ENCODE measurements at regions not wholly inside any gene's neighbourhood (a gene's known extent, or its start where the extent isn't known, plus 50 kb on each side); places are given as distances from the start of the nearest gene placed in this dataset.

DNA sequence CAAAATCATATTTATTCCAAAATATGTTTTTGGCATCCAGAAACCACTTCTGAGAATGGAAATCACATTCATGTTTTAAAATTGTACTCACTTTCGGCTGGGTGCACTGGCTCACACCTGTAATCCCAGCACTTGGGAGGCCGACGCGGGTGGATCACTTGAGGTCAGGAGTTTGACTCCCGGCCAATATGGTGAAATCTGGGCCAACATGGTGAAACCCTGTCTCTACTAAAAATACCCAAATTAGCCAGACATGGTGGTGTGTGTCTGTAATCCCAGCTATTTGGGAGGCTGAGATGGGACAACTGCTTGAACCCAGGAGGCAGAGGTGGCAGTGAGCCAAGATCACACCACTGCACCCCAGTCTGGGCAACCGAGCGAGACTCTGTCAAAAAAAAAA, 580.7 kb downstream of the MAFB start:
- in situ Hi-C loops (cut with MboI; ENCODE audit: low sequenced_read_pairs), result no loop called here

DNA sequence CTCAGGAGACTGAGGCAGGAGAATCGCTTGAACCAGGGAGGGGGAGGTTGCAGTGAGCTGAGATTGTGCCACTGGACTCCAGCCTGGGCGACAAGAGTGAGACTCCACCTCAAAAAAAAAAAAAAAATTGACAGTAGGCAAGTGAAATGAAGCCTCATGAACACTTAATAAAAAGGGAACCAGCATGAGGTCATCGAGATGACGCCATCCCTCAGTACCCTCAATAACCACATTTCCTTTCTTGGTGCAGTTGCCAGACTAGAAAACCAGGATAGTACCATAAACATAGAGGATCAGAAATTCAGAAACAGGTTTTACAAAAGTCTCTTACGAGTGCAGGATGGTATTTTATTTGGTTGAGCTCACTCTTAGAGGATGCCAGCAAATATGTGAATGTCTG, 584.1 kb downstream of the MAFB start:
- in situ Hi-C loops (cut with MboI; ENCODE audit: low sequenced_read_pairs), result no loop called here

DNA sequence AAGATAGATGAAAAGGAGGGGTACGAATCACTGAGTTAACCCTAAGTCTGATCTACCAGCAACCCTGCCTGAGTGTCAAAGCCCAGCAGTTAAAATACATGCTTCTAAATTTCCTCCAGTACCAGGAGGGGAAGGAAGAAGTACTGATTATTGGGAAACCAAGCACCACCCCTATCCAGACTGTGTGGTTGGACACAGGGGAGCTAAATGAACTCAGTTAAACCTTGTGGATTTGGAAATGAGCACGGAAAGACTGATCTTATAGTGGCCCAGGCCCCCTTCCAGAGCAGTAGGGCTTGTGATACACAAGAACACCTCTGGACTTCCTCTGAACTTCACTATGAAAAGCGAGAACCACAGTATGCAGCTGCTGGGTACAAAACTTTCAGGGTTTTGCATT, 585.6 kb downstream of the MAFB start:
- in situ Hi-C loops (cut with MboI; ENCODE audit: low sequenced_read_pairs), result no loop called here

DNA sequence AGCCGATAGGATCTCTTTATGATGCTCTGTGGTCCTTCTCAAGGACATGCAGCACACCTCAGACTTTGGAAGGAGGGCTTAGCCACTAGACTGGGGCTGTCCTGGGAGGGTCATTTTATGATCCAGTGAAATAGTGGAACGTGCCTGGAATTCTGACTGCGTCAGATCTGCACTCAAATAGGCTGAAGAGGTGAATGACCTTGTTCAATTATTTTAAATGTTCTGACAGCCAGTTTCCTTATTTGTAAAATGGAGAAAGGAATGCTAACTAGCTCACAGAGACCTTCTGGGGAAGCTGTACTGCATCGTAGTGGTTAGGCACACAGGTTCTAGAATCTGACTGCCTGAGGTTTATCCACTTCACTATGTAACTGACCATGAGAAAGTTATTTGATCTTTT, 587.5 kb downstream of the MAFB start:
- in situ Hi-C loops (cut with MboI; ENCODE audit: low sequenced_read_pairs), result no loop called here

DNA sequence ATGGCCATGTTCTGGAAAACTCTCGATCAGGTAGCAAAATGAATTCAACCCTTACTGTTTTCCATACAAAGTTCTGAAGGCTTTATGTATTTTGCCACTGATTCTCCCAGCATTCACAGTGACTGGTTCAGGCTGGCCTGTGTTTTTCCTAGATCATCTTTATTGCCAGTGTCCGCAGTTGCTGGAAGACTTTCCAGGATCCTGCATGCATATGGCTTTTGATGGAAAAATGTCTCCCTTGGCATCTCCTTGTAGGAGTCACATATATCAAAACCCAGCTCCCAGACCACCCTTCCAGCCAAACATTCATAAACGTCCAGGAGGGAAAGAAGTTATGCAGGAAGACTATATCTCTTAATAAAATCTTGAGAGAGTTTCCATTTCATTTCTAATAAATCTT, 588.8 kb downstream of the MAFB start:
- in situ Hi-C loops (cut with MboI; ENCODE audit: low sequenced_read_pairs), result no loop called here

DNA sequence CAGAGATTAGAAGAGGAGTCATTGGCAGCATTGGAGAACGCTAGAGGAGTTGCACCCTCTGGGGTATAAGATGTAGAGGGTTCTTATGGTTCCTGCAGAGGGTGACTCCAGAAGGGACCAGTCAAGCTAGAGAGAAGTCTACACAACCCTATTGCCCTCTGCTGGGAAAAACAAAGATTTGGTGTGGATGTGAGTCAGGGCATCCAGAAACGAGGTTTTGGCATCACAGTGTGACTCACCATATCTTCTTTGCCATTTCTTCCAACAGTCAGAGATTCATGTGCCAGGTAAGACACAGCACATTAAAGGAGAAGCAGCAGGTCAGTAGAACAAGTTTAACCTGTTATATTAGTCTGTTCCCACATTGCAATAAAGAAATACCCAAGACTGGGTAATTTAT, 598.8 kb downstream of the MAFB start:
- in situ Hi-C loops (cut with MboI; ENCODE audit: low sequenced_read_pairs), result no loop called here

DNA sequence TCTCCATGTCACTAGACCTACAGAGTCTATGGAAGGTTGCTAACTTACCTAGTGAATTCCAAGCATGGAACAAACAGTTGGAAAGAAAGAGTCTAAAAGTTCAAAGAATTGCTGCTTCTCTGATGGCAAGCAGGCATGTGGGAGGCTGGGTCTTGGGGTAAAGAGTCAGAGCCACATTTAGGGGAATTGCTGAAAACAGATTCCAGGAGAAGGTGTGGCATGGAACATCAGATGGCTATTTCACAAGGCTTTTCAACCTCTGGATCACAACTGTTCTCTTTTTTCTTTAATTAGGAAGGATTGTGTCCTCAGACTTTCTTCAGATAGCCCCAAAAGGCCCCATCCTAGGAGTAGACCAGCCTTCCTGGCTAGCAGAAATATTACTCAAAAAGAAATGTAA, 601.5 kb downstream of the MAFB start:
- in situ Hi-C loops (cut with MboI; ENCODE audit: low sequenced_read_pairs), result no loop called here

DNA sequence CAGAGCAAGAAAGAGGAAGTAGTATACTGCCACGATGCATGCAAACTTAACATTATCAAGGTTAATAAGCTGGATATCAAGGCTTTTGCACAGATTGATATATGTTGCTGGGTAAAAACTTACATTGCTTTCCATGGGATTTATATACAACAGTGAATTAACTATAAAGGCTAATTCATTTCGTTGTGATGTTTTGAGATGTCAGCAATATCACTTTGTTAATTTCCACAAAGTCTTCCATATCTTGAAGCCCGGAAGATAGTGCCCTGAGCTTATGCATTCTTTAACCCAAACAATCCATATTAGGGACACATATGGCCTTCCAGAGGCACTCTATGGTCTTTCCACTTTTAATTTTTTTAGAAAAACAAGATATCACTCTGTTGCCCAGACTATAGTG, 603.5 kb downstream of the MAFB start:
- in situ Hi-C loops (cut with MboI; ENCODE audit: low sequenced_read_pairs), result no loop called here

DNA sequence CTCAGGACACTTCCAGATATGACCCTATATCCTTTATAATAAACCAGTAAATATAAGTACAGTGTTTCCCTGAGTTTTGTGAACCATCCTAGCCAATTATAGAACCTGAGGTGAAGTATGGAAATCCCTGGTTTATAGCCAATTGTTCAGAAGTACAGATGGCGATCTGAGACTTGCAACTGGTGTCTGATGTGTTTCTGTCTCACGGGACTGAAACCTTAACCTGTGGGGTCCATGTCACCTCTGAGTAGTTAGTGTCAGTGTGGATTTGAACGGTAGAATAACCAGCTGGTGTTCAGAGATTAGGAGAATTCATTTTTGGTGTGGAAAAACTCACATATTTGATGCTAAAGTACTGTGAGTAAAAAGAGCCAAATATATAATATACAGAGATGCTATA, 606.6 kb downstream of the MAFB start:
- in situ Hi-C loops (cut with MboI; ENCODE audit: low sequenced_read_pairs), result no loop called here

DNA sequence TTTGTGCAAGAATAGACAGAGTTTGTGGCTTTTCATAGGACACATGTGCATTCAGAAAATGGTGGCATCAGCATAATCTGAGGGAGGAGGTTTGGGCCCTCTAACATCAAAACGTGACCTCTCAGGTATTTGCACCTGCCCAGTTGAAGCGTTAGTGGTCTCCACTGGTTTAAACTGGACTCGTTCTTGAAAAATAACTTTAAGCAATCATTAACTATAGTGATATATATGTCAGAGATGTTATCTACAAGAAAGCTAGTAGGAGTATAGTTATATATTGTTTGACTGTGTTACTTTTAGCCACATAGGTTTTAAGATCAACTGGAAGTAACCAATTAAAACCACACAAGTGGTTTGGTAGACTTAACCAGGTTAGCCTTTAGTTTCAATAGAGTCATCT, 607.4 kb downstream of the MAFB start:
- in situ Hi-C loops (cut with MboI; ENCODE audit: low sequenced_read_pairs), result no loop called here

DNA sequence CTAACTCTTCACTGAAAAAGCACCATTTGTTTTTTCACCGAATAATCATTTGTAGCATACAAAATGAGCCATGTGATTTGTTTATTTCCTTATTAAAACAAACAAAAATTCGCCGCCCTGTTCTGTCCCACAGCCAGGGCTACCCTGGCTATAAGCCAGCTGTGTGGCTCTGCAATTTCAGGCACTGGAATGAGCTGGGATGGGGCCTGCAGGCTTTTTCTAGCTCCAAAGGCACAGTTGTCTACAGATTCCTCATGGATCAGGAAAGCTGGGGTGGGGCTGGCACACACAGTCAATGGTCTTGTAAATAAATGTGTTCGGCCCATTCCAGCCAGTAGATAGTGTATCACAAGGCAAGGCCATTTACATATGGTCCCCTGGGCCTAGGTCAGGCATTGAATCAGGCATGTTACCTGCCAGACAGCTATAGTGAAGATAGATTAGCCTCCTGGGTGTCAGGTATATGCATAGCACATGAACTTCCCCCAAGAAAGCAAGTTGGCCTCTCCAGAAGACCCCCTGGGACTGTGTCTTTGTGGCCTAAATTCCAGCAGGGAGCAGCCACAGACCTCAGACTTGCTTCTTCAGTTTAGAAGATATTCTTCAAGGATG, 608.9 kb downstream of the MAFB start:
- in situ Hi-C loops (cut with MboI; ENCODE audit: low sequenced_read_pairs), result no loop called here

DNA sequence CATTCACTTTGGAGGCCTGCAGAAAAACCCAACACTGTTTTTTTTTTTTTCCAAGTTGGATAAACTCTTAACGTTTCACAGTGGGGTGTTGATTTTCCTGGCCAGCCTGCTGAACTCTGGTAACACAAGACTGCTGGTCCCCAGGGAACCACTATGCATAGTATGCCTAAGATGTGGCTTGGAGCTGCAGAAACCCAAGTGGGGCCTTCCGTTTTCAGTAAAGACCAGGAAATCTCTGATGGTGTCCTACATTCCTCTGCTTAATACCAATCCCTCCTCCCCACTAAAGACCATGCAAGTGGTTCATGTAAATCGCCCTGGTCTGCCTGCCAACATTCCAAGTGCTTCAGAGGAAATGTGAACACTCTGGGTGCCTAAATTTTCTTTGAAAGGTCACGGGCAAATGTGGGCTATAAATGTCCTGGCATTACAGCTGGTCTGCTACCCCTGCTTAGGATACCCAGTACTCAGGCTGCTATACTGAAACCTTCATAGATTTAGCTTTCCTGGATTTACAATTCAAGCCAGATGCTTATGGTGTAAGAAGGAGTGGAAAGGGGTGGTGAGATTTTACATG, 615.4 kb downstream of the MAFB start:
- in situ Hi-C loops (cut with MboI; ENCODE audit: low sequenced_read_pairs), result no loop called here

DNA sequence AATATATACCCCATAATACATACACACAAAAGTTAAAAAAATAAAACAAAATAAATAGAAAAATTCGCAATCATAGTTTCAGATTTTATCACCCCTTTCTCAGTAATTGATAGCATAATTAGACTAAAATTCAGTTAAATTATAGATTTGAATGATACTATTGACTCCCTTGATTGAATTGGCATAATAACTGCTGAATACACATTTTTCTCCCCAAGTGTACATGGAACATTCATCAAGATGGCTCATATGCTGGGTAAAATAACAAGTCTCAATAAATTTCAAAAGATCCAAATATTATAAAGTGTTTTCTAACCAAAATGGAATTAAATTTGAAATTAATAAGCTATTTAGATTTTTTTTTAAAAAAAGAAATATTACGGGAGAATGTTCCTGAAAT, 616.1 kb downstream of the MAFB start:
- in situ Hi-C loops (cut with MboI; ENCODE audit: low sequenced_read_pairs), result no loop called here

DNA sequence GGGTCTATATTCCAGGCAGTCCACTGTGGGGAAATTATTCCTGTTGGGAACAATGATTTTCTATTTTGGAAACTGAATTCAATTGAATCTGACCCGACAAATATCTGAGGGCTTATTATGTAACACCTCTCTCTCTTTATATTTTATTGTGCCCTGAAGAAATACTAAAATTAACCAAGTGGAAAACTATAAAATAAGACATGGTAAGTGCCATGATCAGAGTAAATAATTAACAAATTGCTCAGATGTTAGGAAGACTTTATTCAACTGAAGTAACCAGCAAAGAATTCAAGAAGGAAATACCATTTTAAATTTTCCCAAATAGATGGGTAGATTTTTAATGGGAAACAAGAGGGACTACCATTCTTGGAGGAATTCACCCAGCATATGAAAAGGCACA, 632.9 kb downstream of the MAFB start:
- in situ Hi-C loops (cut with MboI; ENCODE audit: low sequenced_read_pairs), result no loop called here

DNA sequence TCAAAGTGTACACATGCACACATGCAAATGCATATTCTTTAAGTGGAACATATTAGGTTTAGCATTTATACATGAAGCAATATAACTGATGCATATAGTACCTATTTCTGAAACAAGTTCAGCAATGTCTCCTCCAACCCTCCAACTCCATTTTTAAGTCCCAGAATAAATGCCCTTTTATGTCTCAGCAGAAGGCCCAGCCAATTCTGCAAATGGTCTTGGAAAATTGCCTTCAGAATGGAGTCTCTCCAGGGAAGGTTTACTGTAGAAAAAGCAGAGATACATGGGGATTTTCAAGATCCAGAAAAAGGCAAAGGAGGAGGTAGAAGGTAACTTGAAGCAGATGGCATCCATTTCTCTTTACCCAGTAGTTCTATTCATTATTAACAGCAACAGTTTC, 633.3 kb downstream of the MAFB start:
- in situ Hi-C loops (cut with MboI; ENCODE audit: low sequenced_read_pairs), result no loop called here

DNA sequence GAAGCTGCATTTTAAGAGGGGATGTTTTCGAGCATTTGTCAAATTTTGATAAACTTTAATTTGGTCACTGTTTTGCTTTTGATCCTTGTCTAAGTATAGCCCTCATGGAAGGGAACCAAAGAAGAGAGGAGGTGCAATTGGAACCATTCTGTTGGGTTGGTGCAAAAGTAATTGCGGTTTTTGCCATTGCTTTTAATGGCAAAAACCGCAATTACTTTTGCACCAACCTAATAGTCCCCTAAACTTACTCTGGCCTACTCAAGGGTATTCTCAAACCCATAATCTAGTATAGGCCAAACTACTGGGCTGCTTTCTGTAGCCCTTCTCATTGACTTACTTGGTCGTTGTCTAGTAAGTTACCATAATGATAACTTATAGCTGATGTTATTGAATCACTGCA, 634.7 kb downstream of the MAFB start:
- in situ Hi-C loops (cut with MboI; ENCODE audit: low sequenced_read_pairs), result no loop called here

DNA sequence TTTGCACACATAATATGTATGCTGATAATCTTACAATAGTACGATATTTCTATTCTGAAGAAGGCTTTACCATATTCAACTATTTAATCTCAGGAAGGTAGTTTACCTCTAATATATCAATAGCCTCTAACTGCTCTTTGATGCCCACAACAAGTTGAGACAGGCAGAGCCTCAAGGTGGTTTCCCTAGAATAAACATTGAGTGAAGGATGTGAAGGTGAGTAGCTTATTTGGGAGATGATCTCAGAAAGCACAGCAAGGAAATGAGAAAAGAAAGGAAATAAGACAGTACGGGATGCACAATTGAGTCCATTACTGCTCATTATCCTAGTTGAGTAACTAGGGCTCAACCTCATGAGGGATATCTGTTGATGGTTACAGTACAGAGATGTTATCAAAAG, 638.4 kb downstream of the MAFB start:
- in situ Hi-C loops (cut with MboI; ENCODE audit: low sequenced_read_pairs), result no loop called here

DNA sequence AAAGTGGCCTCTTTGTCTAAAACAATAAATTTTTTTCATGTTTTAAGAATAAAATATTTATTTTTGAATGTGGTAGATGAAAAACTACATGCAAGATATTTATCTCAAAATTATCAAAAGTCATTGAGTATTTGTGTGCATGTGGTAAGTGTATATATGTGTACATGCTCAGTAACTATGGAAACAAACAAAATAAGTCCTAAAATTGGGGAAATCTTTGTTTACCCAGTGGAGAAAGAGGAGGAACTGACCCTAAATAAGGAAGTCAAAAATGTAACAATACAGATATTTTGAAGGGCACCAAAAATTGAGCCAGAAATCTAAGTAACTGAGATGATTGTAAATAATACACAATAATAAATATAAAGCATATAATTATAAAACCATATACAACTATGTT, 639.2 kb downstream of the MAFB start:
- in situ Hi-C loops (cut with MboI; ENCODE audit: low sequenced_read_pairs), result no loop called here

DNA sequence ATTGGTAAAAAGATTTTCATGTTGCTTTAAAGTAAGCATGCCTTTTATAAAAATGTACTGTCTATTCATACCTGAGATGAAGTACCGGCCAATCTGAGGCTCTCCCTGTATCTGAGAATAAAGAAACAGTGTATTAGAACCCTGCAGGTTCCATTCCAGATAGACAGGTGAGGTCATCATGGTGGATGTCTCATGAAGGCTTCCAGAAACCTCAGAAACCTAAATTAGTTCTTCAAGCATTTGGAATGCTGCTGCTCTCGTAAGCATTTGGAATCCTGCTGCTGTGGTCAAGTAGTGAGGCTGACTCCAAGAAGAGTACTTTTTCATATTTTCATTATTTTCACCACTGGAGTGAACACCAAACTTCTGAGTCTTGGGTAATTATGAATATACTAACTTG, 642.3 kb downstream of the MAFB start:
- in situ Hi-C loops (cut with MboI; ENCODE audit: low sequenced_read_pairs), result no loop called here

DNA sequence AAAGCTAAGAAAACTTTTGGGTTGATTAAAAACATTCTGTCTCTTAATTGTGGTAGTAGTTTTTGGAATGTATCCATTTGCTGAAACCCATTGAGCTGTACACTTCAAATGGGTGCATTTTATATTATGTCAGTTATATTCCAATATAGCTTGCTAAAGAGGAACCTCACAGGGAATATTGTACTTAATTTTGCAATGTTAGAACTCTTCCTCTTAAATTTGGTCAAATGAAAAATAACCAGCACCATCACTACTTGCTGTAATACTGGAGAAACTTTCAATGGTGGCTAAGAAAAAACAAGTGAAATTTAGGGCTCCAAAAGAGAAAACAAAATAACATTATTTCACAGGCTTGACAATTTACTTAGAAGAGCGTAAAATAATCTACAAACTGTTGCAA, 651.5 kb downstream of the MAFB start:
- in situ Hi-C loops (cut with MboI; ENCODE audit: low sequenced_read_pairs), result no loop called here

DNA sequence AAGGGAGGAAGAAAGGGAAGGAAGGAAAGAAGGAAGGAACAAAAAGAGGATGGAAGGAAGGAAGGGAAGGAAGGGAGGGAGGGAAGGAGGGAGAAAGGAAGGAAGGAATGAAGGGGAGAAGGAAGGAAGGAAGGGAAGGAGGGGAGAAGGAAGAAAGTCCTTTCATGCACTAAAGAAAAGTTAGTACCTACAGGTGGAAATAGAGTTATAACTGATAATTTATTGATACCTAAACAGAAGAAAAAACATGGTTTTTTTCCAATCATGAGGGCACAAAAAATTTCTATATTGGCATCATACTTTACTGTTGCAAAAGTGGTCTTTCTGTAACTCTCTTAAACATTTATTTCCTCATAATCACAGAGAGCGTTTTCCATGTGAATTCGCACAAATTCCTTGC, 659.4 kb downstream of the MAFB start:
- in situ Hi-C loops (cut with MboI; ENCODE audit: low sequenced_read_pairs), result no loop called here

DNA sequence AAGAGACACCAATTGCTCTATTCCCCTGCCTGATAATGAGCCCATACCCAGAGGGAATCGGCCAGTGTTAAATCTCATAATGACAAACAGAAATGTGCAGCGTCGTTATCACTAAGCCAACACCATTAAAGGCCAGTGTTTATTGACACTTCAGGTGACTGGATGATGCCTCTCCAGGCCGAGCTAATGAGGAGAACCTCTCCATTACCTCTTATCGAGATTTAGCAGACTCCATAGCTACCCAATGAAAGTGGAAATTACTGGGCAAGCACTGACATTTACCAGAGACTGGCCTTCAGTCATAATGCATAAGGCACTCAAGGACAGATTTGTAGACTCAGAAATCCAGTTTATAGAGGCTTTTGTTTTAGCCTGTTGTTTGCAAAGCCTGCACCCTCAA, 669.5 kb downstream of the MAFB start:
- in situ Hi-C loops (cut with MboI; ENCODE audit: low sequenced_read_pairs), result no loop called here

DNA sequence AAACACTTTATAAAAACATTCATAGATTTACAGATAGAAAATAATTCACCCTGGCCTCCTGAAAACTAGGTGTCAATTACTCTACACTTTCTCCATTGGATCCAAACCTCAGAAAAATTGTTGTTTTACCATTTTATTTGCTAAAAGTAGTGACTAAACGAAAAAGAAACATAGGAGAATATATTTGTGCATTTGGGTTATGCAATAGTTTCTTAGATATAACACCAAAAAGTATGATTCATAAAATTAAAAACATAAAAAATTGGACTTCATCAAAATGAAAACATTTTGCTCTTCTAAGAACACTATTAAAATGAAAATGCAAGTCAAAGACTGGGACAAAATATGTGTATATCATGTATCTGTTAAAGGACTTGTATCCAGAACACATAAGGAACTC, 671.3 kb downstream of the MAFB start:
- in situ Hi-C loops (cut with MboI; ENCODE audit: low sequenced_read_pairs), result no loop called here
